A673 (cell line): ENCODE measurements at regions not wholly inside any gene's neighbourhood (a gene's known extent, or its start where the extent isn't known, plus 50 kb on each side); places are given as distances from the start of the nearest gene placed in this dataset.

Experiments used
- BruUV-seq: library from RNA; stranded (reverse); fragments of 400-500 nt; replicated peaks from 2 replicates; lab custom pipeline; 2021; lab: Mats Ljungman, UMichigan
- CTCF ChIA-PET: fragments of 300-600 bp; sonication (Branson Sonifier 250); formaldehyde crosslinking; loops from one replicate; lab custom pipeline; 2022; ENCODE audit warnings: antibody characterized with exemption; lab: Charles Lee
- POLR2A ChIA-PET: fragments of 300-600 bp; sonication (Branson Sonifier 250); formaldehyde crosslinking; loops from one replicate; lab custom pipeline; 2022; ENCODE audit warnings: antibody characterized with exemption; ENCODE audit not compliant: low non-redundant PET; lab: Charles Lee
- DNase-seq: peaks from one replicate; pipeline ENCODE4 v3.0.0-alpha.2; 2015; ENCODE audit warnings: low spot score
- H3K27ac ChIP-seq: fragments of 200-600 bp; sonication (generic); 2 replicates; pipeline ENCODE4 v1.5.1; 2016; ENCODE audit warnings: mixed run types, low read depth, mild to moderate bottlenecking, mixed read lengths, antibody characterized with exemption, low read length; ENCODE audit not compliant: poor library complexity, severe bottlenecking
- H3K27me3 ChIP-seq: fragments of 200-600 bp; sonication (generic); replicated peaks from 2 replicates; pipeline ENCODE4 v1.6.1; 2017; ENCODE audit warnings: mixed run types, low read depth, mild to moderate bottlenecking, mixed read lengths, antibody characterized with exemption, low read length; ENCODE audit not compliant: insufficient read depth, poor library complexity
- H3K36me3 ChIP-seq: fragments of 200-600 bp; sonication (generic); 2 replicates; pipeline ENCODE4 v1.6.1; 2016; ENCODE audit warnings: mixed run types, mild to moderate bottlenecking, mixed read lengths, antibody characterized with exemption, low read length; ENCODE audit not compliant: insufficient read depth, poor library complexity, severe bottlenecking
- H3K4me1 ChIP-seq: fragments of 200-600 bp; sonication (generic); 2 replicates; pipeline ENCODE4 v1.6.1; 2017; ENCODE audit warnings: mixed run types, mild to moderate bottlenecking, mixed read lengths, antibody characterized with exemption, low read length; ENCODE audit not compliant: insufficient read depth, poor library complexity, severe bottlenecking
- H3K4me3 ChIP-seq: fragments of 200-600 bp; sonication (generic); 2 replicates; pipeline ENCODE4 v1.5.1; 2016; ENCODE audit warnings: low read depth, mixed run types, mild to moderate bottlenecking, mixed read lengths, low read length; ENCODE audit not compliant: poor library complexity, severe bottlenecking
- H3K9me3 ChIP-seq: fragments of 200-600 bp; sonication (generic); 2 replicates; pipeline ENCODE4 v1.6.1; 2016; ENCODE audit warnings: mixed run types, low read depth, mild to moderate bottlenecking, mixed read lengths, antibody characterized with exemption, low read length; ENCODE audit not compliant: poor library complexity, severe bottlenecking
- EZH2 ChIP-seq: fragments of 200-600 bp; sonication (generic); IDR thresholded peaks from 2 replicates; pipeline ENCODE4 v1.6.1; 2017; ENCODE audit warnings: borderline replicate concordance, low read depth, mild to moderate bottlenecking, mixed read lengths, antibody characterized with exemption, low read length; ENCODE audit not compliant: poor library complexity, severe bottlenecking
- intact Hi-C: fragments of 100-400 bp; cut with micrococcal nuclease; formaldehyde crosslinking; loops from one replicate; pipeline ENCODE4 v1.10.0; 2022; ENCODE audit not compliant: unreplicated experiment
- TF ChIP-seq, protein P1 (sequence below): fragments of 300-800, 200-600 bp; sonication (generic); conservative IDR thresholded peaks from 2 replicates; pipeline ENCODE4 v1.5.1; 2017; ENCODE audit warnings: low read depth, mild to moderate bottlenecking, antibody characterized with exemption, low read length, moderate library complexity, mixed read lengths

DNA sequence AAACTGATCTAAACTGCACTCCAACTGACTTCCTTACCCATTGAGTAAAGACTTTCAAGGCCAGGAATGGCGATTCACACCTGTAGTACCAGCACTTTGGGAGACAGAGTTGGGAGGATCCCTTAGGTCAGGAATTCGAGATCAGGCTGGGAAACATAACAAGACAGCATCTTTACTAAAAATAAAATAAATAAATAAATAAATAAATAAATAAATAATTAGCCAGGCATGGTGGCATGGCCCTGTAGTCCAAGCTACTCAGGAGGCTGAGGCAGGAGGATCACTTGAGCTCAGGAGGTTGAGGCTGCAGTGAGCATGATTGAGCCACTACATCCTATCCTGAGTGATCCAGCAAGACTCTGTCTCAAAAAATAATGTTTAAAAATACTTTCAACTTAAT lies 148.4 kb downstream of the CEMIP2 start:
- H3K4me3 ChIP-seq: no peak overlapping the region
- H3K36me3 ChIP-seq: no peaks in the 10 kb centered on the region
- no peak for DNase-seq
- no peak for TF ChIP-seq EZH2
- TF ChIP-seq, protein P1, sequence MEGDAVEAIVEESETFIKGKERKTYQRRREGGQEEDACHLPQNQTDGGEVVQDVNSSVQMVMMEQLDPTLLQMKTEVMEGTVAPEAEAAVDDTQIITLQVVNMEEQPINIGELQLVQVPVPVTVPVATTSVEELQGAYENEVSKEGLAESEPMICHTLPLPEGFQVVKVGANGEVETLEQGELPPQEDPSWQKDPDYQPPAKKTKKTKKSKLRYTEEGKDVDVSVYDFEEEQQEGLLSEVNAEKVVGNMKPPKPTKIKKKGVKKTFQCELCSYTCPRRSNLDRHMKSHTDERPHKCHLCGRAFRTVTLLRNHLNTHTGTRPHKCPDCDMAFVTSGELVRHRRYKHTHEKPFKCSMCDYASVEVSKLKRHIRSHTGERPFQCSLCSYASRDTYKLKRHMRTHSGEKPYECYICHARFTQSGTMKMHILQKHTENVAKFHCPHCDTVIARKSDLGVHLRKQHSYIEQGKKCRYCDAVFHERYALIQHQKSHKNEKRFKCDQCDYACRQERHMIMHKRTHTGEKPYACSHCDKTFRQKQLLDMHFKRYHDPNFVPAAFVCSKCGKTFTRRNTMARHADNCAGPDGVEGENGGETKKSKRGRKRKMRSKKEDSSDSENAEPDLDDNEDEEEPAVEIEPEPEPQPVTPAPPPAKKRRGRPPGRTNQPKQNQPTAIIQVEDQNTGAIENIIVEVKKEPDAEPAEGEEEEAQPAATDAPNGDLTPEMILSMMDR: no peak
- CTCF ChIA-PET: interaction anchor here (0.6 kb wide), 1 partner anchor 989 kb away, joined by 3 read pairs; no protein-coding TSS in a partner anchor
- POLR2A ChIA-PET: interaction anchor here (0.6 kb wide), 1 partner anchor 19 kb away, joined by 3 read pairs; no protein-coding TSS in a partner anchor
- BruUV-seq: no TSS peak
- no peaks in the 10 kb centered on the region for H3K9me3 ChIP-seq
- intact Hi-C loops: no loop called here
- no peak overlapping the region for H3K27ac ChIP-seq
- H3K27me3 ChIP-seq: no peaks in the 10 kb centered on the region
- no peaks in the 10 kb centered on the region for H3K4me1 ChIP-seq

DNA sequence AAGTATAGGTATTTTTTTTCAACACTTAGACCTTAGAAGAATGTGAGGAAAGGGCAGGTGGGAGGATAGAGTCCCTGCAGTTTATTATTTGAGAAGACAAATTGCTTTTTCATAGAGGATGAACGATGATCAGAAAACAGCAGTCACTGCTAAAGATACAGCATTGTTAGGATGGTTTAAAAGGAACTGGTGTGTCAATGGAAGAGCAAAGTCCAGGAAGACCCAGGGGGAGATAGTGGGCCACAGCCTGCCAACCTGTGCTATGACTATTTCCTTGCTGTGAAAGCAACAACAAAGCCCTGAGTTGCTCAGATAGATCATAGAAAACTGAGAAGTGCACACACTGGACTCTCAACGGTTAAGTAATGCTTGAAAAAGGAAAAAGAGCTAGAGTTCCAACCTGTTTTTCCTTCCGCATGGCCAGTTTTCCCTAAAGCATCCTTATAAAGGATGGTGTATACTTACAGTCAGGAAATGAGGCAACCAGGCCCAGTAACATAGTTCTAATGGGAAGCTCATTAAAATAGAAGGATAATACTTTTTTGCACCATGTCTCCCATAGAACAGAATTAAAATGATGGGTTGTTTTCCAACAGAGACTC lies 153.8 kb downstream of the CEMIP2 start:
- BruUV-seq: no TSS peak
- intact Hi-C loops: no loop called here
- CTCF ChIA-PET: no interaction called here

DNA sequence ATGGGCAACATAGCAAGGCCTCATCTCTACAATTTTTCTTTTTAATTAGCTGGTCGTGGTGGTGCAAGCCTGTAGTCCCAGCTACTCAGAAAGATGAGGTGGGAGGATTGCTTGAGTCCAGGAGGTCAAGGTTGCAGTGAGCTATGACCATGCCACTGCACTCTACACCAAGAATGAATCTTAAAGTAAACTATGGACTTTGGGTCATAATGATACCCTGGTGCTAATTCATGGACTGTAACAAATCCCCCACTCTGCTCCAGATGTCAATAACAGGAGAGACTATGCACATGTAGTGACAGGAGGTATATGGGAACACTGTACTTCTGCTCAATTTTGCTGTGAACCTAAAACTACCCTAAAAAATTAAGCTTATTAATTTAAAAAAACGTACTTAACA lies 155.4 kb downstream of the CEMIP2 start:
- H3K36me3 ChIP-seq: no peaks in the 10 kb centered on the region
- DNase-seq: no peak
- H3K9me3 ChIP-seq: peaks cover 4% of the 10 kb centered on the region
- no peaks in the 10 kb centered on the region for H3K27me3 ChIP-seq
- CTCF ChIA-PET: no interaction called here
- TF ChIP-seq, protein P1: no peak
- no peak for TF ChIP-seq EZH2
- intact Hi-C loops: no loop called here
- no peaks in the 10 kb centered on the region for H3K4me1 ChIP-seq
- no peak overlapping the region for H3K4me3 ChIP-seq
- no TSS peak for BruUV-seq
- POLR2A ChIA-PET: no interaction called here
- H3K27ac ChIP-seq: no peak overlapping the region

More for the DNA sequence above, 153.8 kb downstream of the CEMIP2 start:
- H3K9me3 ChIP-seq: peaks cover 4% of the 10 kb centered on the region
- TF ChIP-seq, protein P1: no peak
- no peak for TF ChIP-seq EZH2
- H3K4me3 ChIP-seq: no peak overlapping the region
- no peaks in the 10 kb centered on the region for H3K27me3 ChIP-seq
- no peak for DNase-seq
- no peaks in the 10 kb centered on the region for H3K36me3 ChIP-seq
- POLR2A ChIA-PET: no interaction called here
- no peaks in the 10 kb centered on the region for H3K4me1 ChIP-seq
- no peak overlapping the region for H3K27ac ChIP-seq
